ENCODE measurements at regions not wholly inside any gene's neighbourhood (a gene's known extent, or its start where the extent isn't known, plus 50 kb on each side); places are given as distances from the start of the nearest gene placed in this dataset.

DNA sequence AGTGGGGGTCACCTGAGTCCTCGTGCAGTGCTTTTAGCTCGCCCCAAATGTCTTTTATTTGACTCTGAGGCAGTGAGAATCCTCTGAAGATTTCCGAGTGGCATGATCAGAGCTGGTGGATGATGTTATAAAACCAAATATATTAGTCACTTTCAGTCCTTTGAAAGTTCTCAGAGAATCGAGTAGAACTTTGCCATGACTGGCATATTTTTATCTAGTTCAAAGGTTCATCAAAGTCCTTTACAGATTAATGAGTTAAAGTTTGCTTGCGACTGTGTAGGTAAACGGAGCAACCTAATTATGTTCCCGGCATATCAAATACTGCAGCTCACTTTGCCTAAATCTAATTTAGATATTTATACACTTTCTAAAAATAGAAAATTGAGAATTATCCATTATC is 498.5 kb upstream of the NOX3 start:
- no peak for DNase-seq
- in situ Hi-C loops (cut with HindIII; ENCODE audit: low pct_ligation_motif_present, low pct_unique_long_range_greater_than_20kb, low sequenced_read_pairs): no loop called here

DNA sequence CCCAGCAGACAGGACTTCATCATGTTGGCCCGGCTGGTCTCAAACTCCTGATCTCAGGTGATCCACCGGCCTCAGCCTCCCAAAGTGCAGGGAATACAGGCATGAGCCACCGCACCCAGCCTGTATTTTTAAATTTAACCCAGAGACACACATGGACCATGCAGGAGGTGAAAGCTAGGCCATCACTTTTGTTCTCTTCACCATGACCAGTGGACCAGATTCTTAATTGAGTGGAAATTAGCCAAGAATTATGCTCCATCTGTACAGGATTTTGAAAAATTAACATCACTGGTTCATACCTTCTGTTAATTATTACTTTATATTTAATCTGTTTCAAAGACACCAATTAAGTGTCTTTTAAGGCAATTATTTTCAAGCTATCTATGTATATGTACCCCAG is 493.6 kb upstream of the NOX3 start:
- DNase-seq: no peak
- in situ Hi-C loops (cut with HindIII; ENCODE audit: low pct_ligation_motif_present, low pct_unique_long_range_greater_than_20kb, low sequenced_read_pairs): no loop called here

DNA sequence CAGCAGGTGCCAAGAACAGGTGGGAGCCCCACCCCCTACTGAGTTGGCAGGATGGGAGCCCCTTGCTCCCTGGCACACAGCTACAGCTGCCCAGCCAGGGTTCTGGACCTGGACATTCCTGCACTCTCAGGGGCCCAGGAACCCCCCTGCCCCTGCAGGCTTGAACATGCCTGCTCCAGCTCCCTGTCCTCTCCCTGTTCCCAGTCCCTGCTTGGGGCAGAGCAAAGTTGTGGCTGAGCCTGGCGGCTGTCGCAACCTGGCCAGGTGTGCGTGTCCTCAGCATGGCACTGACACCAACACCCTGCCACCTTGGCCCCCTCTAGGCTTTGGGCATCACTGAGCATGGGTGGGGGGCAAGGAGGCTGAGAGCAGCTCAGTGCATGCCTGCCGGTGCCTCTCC is 491.2 kb upstream of the NOX3 start:
- in situ Hi-C loops (cut with HindIII; ENCODE audit: low pct_ligation_motif_present, low pct_unique_long_range_greater_than_20kb, low sequenced_read_pairs): no loop called here
- DNase-seq: no peak

DNA sequence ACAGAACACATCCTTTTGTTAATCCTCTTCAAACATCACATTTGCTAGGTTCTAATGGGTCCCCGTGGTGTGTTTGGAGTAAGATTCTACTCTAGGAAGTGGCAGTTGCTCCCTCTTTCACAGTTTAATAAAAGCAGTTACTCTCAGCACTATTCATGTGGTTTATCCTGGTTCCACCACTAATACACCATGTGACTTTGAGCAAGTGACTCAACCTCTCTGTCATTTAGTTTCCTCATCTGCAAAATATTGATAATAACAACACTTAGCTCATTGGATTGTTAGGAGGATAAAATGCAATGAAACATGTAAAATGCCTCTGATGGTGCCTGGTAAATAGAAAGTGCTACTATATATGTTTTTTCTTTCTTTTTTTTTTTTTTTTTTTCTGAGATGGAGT is 488.0 kb upstream of the NOX3 start:
- in situ Hi-C loops (cut with HindIII; ENCODE audit: low pct_ligation_motif_present, low pct_unique_long_range_greater_than_20kb, low sequenced_read_pairs): no loop called here
- DNase-seq: no peak

GRCh38 chr6:155939253-155939652 is 483.6 kb upstream of the NOX3 start:
- in situ Hi-C loops (cut with HindIII; ENCODE audit: low pct_ligation_motif_present, low pct_unique_long_range_greater_than_20kb, low sequenced_read_pairs): no loop called here
- no peak for DNase-seq

DNA sequence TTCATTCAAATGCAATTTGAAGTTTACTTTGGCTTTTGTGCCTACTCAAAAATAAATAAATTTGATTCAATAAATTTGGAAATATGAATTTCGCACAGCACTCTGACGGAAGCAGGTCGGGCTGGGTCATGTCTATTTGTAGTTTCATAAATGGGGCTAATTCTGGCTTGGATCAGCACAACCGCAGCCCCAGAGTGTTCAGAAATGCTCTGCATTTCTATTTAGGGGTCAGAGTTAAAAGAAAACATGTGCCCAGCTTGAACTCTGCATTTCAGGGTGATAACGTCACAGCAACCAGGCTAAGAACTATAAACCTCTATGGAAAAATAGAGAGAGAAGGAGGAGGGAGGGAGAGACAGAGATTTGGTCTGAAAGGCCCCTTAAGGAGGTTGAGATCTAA is 480.9 kb upstream of the NOX3 start:
- DNase-seq: no peak
- in situ Hi-C loops (cut with HindIII; ENCODE audit: low pct_ligation_motif_present, low pct_unique_long_range_greater_than_20kb, low sequenced_read_pairs): no loop called here

DNA sequence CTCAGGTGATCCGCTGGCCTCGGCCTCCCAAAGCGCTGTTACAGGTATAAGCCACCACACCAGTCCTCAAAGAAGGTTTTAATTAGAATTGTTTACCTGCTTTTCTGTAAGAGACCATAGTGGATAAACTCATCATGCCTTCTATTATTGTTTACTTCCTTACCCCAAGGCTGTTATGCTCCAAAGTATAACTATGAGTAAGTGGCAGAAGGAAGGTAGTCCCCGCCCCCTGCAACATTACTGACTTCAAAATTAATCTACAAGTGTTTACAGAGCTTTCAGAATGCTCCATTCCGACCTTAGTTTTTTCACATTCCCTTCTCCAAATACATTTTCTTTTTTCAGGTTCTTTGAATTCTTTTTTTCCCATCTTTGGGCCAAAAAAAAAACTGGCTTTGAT is 480.5 kb upstream of the NOX3 start:
- in situ Hi-C loops (cut with HindIII; ENCODE audit: low pct_ligation_motif_present, low pct_unique_long_range_greater_than_20kb, low sequenced_read_pairs): no loop called here

DNA sequence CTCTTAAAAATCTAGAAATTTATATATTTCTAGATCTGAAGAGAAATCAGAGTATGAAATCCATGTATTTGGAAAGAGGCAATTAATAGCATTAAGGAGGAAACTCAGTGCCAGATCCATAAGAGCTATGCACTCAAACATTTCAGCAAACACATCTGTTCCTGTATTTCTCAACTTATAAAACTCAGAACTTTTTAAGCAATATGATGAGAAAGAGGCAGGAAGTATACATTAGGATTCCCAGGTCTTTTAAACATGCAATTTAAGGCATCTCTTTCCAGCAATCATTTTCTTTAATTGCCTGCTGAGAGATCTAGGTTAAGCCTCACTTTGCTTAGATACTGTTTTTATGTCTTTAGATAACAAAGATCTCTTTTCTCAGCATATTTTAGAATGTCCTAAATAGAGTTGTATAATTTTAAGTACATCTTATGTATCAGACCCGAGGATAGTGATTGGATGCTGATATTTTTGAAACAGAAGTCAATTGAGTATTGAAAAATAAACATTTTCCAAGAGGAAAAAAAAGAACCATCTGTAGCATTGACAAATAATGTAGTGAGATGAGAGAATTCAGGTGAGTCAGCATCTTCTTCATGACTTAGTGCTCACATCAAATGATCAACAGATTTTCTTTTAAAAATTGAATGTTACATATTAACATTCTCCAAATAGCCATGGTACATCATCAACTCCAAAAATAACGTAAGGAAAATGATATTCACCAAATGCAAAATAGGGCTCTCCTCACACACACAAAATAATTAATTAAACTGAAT is 461.4 kb upstream of the NOX3 start:
- in situ Hi-C loops (cut with HindIII; ENCODE audit: low pct_ligation_motif_present, low pct_unique_long_range_greater_than_20kb, low sequenced_read_pairs): no loop called here
- no peak for DNase-seq

More for the DNA sequence above, 480.5 kb upstream of the NOX3 start:
- no peak for DNase-seq

DNA sequence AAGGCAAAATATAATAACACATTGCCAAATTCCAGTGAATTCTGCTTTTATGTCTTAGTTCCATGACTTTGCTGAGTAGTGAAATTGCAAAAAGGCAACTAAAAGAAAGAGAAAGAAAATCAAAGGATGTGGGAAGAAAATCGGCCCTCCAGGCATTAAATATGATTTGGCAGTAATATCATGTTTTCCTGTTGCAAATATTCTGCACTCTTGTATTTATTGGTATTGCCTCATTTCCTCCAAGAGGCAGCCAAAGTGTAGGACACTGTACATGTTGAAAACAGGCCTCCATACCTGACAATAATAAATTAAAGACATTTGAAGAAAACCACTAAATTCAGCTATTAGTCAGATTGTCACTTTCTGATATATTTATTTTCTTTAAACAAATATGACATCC is 460.0 kb upstream of the NOX3 start:
- in situ Hi-C loops (cut with HindIII; ENCODE audit: low pct_ligation_motif_present, low pct_unique_long_range_greater_than_20kb, low sequenced_read_pairs): no loop called here
- DNase-seq: no peak

DNA sequence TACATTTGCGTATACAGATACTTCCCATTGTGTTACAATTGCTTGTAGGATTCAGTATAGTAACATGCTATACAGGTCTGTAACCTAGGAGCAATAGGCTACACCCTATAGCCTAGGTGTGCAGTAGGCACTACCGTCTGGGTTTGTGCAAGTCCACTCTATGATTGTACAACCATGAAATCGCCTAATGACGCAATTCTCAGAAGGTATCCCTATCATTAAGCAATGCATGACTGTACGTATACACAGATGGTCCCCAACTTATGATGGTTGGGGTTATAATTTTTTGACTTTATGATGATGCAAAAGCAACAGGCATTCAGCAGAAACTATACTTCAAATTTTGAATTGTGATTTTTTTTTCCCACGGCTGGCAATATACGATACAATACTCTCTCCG is 458.2 kb upstream of the NOX3 start:
- DNase-seq: no peak
- in situ Hi-C loops (cut with HindIII; ENCODE audit: low pct_ligation_motif_present, low pct_unique_long_range_greater_than_20kb, low sequenced_read_pairs): no loop called here

DNA sequence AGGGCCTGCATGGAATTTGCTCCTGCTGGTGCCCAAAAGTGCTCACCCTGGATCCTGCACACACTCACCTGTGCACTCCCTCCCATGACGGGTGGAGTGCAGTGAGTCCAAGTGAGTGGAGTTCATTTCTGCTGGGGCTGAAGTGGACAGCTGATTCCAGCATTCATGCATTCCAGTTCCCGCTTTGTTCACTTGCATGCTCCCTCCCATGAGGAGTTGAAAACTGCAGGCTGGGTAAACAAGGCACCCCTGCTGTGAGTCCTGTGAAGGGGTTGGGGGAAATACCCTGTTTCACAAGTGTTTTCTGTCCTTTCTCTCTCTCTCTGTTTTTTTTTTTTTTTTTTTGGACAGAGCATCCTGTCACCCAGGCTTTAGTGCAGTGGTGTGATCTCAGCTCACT is 454.1 kb upstream of the NOX3 start:
- in situ Hi-C loops (cut with HindIII; ENCODE audit: low pct_ligation_motif_present, low pct_unique_long_range_greater_than_20kb, low sequenced_read_pairs): no loop called here
- no peak for DNase-seq

DNA sequence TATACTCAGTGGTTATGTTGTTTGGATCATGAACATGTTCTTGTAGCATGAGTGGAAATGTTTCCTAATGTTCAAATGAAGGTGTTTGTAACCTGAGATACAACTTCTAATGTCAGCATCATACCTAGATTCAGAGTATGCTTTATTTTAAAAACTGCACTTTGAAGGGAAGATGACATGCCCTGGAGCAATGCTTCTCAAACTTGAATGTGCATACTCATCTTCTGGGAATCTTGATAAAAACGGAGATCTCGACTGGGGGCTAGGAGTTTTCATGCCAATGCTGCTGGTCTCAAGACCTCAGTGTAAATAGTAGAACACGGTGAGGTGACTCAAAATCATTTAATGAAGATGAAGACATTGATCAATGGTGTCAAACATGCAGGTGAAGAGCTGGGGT is 440.0 kb upstream of the NOX3 start:
- in situ Hi-C loops (cut with HindIII; ENCODE audit: low pct_ligation_motif_present, low pct_unique_long_range_greater_than_20kb, low sequenced_read_pairs): no loop called here
- DNase-seq: no peak

DNA sequence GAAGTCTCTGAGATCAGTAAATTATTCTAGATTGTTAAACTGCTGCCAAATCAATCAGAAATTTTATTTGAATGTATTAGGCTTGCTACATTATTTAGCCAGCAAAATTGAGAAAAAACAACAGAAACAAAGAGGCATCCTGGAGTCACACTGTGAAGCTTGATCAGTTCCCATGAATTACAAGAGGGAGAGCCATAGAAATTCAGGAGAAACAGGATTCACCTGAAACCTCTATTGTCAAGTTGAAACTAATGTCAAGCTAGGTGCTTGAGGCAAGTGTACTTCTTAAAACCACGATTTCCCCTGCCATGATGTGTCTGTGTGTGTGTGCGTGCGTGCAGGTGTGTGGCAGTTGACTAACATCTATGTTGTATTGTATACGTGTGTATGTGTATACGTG is 439.1 kb upstream of the NOX3 start:
- in situ Hi-C loops (cut with HindIII; ENCODE audit: low pct_ligation_motif_present, low pct_unique_long_range_greater_than_20kb, low sequenced_read_pairs): no loop called here
- DNase-seq: no peak

DNA sequence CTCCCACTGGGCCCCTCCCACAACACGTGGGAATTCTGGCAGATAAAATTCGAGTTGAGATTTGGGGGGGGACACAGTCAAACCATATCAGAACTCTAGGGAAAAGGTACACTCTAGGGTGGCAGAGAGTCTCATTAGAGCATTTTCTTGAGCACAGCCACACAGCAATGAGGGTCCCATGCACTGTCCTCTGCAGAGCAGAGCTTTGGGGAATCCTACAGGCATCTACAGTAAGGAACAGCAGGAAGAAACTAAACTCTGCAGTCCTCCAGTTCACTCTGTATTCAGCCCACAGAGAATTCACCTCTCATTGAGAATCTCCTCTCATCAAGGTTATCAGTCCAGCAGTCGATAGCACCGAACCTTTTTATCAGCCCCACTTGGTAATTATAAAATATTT is 438.6 kb upstream of the NOX3 start:
- no peak for DNase-seq
- in situ Hi-C loops (cut with HindIII; ENCODE audit: low pct_ligation_motif_present, low pct_unique_long_range_greater_than_20kb, low sequenced_read_pairs): no loop called here

- no peak for DNase-seq
- in situ Hi-C loops (cut with HindIII; ENCODE audit: low pct_ligation_motif_present, low pct_unique_long_range_greater_than_20kb, low sequenced_read_pairs): no loop called here
Measured at GRCh38 chr6:155890409-155890808, 434.8 kb upstream of the NOX3 start.

DNA sequence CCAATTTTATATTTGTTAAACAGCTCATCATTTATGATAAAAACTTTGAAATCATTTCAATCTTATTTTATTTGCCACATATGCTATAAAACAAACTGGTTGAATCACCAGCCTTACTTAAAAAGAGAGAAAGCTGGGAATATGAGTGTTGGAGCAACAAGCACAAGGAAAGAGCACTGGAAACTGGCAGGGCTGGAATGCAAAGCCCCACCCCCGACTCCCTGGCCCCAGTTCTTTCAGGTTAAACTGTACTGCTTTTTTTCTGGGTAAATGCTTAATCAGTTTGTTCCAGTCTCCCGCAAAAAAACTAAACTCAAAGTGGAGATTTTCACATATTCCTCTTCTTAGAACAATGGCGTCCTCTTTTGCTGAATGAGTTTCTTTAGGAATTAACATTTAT is 433.8 kb upstream of the NOX3 start:
- DNase-seq: no peak
- in situ Hi-C loops (cut with HindIII; ENCODE audit: low pct_ligation_motif_present, low pct_unique_long_range_greater_than_20kb, low sequenced_read_pairs): no loop called here

- no peak for DNase-seq
- in situ Hi-C loops (cut with HindIII; ENCODE audit: low pct_ligation_motif_present, low pct_unique_long_range_greater_than_20kb, low sequenced_read_pairs): no loop called here
Measured at GRCh38 chr6:155887421-155887820, 431.8 kb upstream of the NOX3 start.

DNA sequence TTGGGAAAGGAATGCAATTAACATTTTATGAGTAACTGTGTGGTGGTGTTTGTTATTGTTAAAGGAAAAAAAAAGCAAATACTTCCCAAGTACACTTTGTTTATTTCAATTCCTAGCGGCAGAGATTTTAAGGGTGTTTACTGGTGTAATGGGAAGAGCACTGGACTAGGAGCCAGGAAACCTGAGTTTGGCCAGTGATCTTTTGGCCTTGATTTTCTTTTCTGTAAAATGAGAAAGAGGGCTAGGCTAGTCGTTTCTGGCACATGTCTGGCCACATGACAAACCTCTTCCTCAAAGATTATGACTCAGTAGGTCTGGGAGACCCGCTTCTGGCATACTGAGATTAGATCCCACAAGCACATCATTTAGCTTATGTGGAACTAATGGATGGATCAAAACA is 428.1 kb upstream of the NOX3 start:
- in situ Hi-C loops (cut with HindIII; ENCODE audit: low pct_ligation_motif_present, low pct_unique_long_range_greater_than_20kb, low sequenced_read_pairs): no loop called here
- no peak for DNase-seq

GRCh38 chr6:155883334-155883731 is 427.7 kb upstream of the NOX3 start:
- DNase-seq: no peak
- in situ Hi-C loops (cut with HindIII; ENCODE audit: low pct_ligation_motif_present, low pct_unique_long_range_greater_than_20kb, low sequenced_read_pairs): no loop called here

DNA sequence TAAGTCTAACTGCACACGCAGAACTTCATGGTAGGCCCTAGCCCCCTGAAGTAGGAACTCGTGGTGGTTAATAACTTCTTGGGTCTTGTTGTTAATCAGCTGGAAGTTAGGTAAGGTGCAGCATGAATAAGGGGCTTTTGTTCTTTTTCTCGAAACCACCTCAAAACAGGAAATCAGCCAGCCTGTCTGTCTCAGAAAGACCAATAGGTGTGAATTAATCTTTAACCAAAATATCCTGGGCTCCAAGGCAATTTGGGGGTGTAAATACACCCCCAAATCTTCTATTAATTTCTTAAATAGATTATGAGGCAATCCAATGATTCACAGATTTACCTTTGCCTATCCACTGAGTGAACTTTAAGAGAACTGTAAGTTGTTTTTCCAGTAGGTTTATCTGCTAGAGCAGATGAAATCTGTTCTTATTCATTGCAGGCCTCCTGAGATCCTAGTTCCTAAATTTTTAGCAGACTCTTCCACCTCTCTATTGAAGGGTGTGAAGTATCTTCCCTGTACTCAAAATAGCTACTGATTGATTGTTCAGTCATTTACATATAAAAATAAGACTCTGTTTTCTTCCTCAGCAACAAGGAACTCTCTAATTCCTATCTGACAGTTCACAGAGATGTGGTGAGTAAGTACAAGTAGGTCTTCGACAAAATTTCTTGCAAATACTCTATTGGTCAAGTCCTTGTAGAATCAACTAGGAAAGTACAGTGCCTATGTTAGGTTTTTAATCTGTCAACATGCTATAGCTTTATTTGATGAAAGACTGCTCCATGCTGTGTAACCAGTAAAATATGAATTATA is 427.1 kb upstream of the NOX3 start:
- no peak for DNase-seq
- in situ Hi-C loops (cut with HindIII; ENCODE audit: low pct_ligation_motif_present, low pct_unique_long_range_greater_than_20kb, low sequenced_read_pairs): no loop called here
